Lower leg skin (tissue), 4 donors: ENCODE measurements at regions not wholly inside any gene's neighbourhood (a gene's known extent, or its start where the extent isn't known, plus 50 kb on each side); places are given as distances from the start of the nearest gene placed in this dataset.

Experiments
- DNase-seq, 2 donors: peaks; one replicate each; pipeline ENCODE4 v3.0.0-alpha.2; 2019; ENCODE audit warnings: low spot score in 2 of 2
- H3K4me3 ChIP-seq: fragments of 200-600 bp; sonication (generic); 2 replicates; pipeline ENCODE4 v1.5.1; 2017; ENCODE audit warnings: mild to moderate bottlenecking, low read depth; ENCODE audit not compliant: poor library complexity, severe bottlenecking
- CTCF ChIP-seq, 3 donors: fragments of 450-650 bp; IDR thresholded peaks; one replicate each; pipeline ENCODE4 v1.5.1; 2016; ENCODE audit warnings: antibody characterized with exemption in 3 of 3, mild to moderate bottlenecking in 3 of 3, moderate library complexity in 2 of 3
- POLR2A ChIP-seq, 2 donors: fragments of 450-650 bp; IDR thresholded peaks; one replicate each; pipeline ENCODE4 v1.6.1; 2016 to 2017; ENCODE audit warnings: antibody characterized with exemption in 2 of 2, mild to moderate bottlenecking in 1 of 2, moderate library complexity in 1 of 2
- WGBS, 2 donors: methylation state at CpG; one replicate each; pipeline ENCODE4 v1.1.5; 2018; 5-methylcytosine and 5-hydroxymethylcytosine counted together
- intact Hi-C: fragments of 100-400 bp; cut with DNase I; formaldehyde crosslinking; loops from one replicate; pipeline ENCODE4 v1.15.0; 2023; ENCODE audit warnings: low total_unique reads

DNA sequence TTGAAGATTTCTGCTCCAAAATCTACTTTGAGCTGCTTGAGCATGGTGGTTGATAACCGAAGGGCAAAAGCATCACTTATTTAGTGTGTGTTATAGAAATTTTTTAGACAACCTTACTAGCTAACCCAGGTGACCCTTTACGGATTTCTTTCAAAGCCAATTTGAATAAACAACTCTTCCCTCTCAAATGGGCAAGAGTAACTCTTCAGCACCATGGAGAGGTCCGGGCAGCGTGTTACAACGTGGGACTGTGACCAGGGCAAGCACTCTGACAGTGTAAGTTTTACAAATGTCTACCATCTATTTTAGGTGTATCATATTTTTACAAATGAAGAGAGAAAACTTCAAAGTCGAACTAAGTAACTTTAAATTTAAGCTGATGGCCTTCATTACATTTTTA lies 471.8 kb downstream of the MFSD1 start:
- H3K4me3 ChIP-seq: no peak overlapping the region
- 7% methylated on average over 6 of the region's 6 CpGs for WGBS, 2 donors
- DNase-seq: no peak
- TF ChIP-seq POLR2A (IDR thresholded peaks at IDR 0.05) (no peak), CTCF (IDR thresholded peaks at IDR 0.05) (no peak)
- intact Hi-C loops: no loop called here

GRCh38 chr3:159275741-159276140 lies 473.9 kb downstream of the MFSD1 start:
- WGBS, 2 donors: 25 to 53% methylated on average over 1 of the region's 1 CpG
- DNase-seq: no peak
- H3K4me3 ChIP-seq: no peak overlapping the region
- TF ChIP-seq CTCF (IDR thresholded peaks at IDR 0.05) (no peak), POLR2A (IDR thresholded peaks at IDR 0.05) (no peak)
- intact Hi-C loops: no loop called here

- no peak overlapping the region for H3K4me3 ChIP-seq
- no peak for TF ChIP-seq POLR2A (IDR thresholded peaks at IDR 0.05)
- no peak for TF ChIP-seq CTCF (IDR thresholded peaks at IDR 0.05)
- DNase-seq: no peak
- intact Hi-C loops: no loop called here
- 75 to 85% methylated on average over 5 of the region's 5 CpGs for WGBS, 2 donors
These were observed 476.0 kb downstream of the MFSD1 start for GRCh38 chr3:159277814-159278213.

DNA sequence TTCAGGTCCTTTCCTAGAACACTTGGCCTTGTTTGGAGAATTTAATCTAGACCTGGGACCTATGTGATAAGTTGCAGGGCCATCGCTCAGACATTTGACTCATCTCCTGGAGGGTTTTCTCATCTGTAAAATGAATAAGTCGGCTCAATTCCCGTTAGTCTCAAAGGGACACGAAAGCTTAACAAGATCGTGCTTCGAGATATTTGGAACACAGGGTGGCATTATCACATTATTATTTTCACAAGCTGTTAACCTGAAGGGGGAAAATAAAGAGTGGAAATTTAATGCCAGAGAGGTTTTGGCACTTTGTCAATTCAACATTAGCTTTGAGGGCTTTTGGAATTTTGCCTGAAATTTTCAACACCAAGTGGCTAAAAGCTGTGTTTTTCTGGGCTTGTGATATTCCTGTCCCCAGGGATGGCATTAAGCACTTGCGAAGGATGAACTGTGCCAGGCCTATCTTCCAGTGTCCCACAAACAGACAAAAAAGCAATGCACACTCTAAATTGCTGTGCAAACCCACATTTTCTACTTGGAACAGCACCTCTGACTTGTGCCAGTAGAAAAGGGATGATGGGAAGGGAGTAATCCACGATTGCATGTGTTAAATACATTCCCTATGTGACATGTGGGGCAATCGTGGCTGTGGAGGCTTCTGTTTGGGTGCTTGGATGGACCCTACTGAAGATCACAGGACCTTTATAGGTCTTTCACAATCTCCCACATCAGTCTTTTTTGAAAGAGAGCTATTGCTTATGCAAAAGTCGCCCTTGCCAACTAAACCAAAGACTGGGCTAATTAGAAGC lies 478.7 kb downstream of the MFSD1 start:
- TF ChIP-seq CTCF (IDR thresholded peaks at IDR 0.05) (no peak), POLR2A (IDR thresholded peaks at IDR 0.05) (no peak)
- DNase-seq: no peak
- H3K4me3 ChIP-seq: no peak overlapping the region
- intact Hi-C loops: no loop called here
- 45 to 46% methylated on average over 10 of the region's 10 CpGs for WGBS, 2 donors

GRCh38 chr3:159293493-159293892 lies 491.6 kb downstream of the MFSD1 start:
- no peak for DNase-seq
- intact Hi-C loops: no loop called here
- WGBS, 2 donors: 53 to 75% methylated on average over 1 of the region's 1 CpG
- TF ChIP-seq POLR2A (IDR thresholded peaks at IDR 0.05) (no peak), CTCF (IDR thresholded peaks at IDR 0.05) (no peak)
- no peak overlapping the region for H3K4me3 ChIP-seq

DNA sequence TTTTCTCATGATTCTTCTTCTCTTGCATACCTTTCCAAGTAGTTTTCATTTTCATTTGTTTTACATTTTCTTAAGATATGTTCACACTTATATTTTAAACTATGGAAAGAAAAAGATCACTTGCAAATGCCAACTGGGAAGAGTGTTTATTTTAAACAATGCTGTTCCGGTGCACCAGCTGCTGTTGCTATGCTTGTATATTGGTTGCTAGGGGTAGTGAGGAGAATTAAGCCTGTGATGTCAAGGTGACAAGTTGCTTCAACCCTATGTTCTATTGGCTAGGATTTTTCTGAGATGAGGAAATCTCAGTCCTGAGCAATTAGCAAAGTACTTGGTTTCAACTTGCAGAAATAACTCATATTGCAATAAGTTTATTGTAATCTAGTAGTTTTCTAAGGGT lies 500.1 kb downstream of the MFSD1 start:
- WGBS, 2 donors: 56 to 66% methylated on average over 1 of the region's 1 CpG
- no peak for DNase-seq
- H3K4me3 ChIP-seq: no peak overlapping the region
- intact Hi-C loops: no loop called here
- no peak for TF ChIP-seq CTCF (IDR thresholded peaks at IDR 0.05)
- TF ChIP-seq POLR2A (IDR thresholded peaks at IDR 0.05): no peak
